Panc1 (cell line): ENCODE measurements at regions not wholly inside any gene's neighbourhood (a gene's known extent, or its start where the extent isn't known, plus 50 kb on each side); places are given as distances from the start of the nearest gene placed in this dataset.

Source experiments
- ATAC-seq: fragments of 200-7000 bp; cut with Tn5 transposase; 2 replicates; pipeline ENCODE4 v1.9.1; 2020; ENCODE audit warnings: mild to moderate bottlenecking, moderate library complexity
- BruUV-seq: library from RNA; stranded (reverse); fragments of 400-500 nt; replicated peaks from 2 replicates; lab custom pipeline; 2021; lab: Mats Ljungman, UMichigan
- CTCF ChIA-PET: fragments of 300-600 bp; sonication (Branson Sonifier 250); formaldehyde crosslinking; loops from one replicate; lab custom pipeline; 2022; ENCODE audit warnings: antibody characterized with exemption; lab: Charles Lee
- POLR2A ChIA-PET: fragments of 300-600 bp; sonication (Branson Sonifier 250); formaldehyde crosslinking; loops from one replicate; lab custom pipeline; 2022; ENCODE audit warnings: antibody characterized with exemption; lab: Charles Lee
- DNase-seq: peaks from one replicate; pipeline ENCODE4 v3.0.0-alpha.2; 2010; ENCODE audit warnings: low read depth, low spot score
- H3K27ac ChIP-seq: 2 replicates; pipeline ENCODE4 v1.5.1; 2011; ENCODE audit warnings: mild to moderate bottlenecking, low read length, inconsistent platforms
- H3K27me3 ChIP-seq: fragments of 200-500 bp; sonication (Bioruptor generic); 2 replicates; pipeline ENCODE4 v1.6.0; 2014; ENCODE audit warnings: low read length, inconsistent platforms; ENCODE audit not compliant: control insufficient read depth, insufficient read depth
- H3K36me3 ChIP-seq: fragments of 200-500 bp; sonication (Bioruptor generic); 2 replicates; pipeline ENCODE4 v1.5.1; 2014; ENCODE audit warnings: inconsistent platforms, mild to moderate bottlenecking, low read length, moderate library complexity; ENCODE audit not compliant: control insufficient read depth, insufficient read depth
- H3K4me1 ChIP-seq: 2 replicates; pipeline ENCODE4 v1.5.1; 2011; ENCODE audit warnings: inconsistent platforms, mild to moderate bottlenecking, low read length, moderate library complexity; ENCODE audit not compliant: control insufficient read depth, insufficient read depth
- H3K4me3 ChIP-seq, 2 experiments: 2 replicates each; pipeline ENCODE4 v1.5.1; 2011 to 2012; ENCODE audit warnings: low read depth in 2 of 2, low read length in 2 of 2, mild to moderate bottlenecking in 2 of 2, inconsistent platforms in 1 of 2, moderate library complexity in 1 of 2
- H3K9me3 ChIP-seq: fragments of 200-500 bp; sonication (Bioruptor generic); 2 replicates; pipeline ENCODE4 v1.5.1; 2014; ENCODE audit warnings: low read depth, mild to moderate bottlenecking, inconsistent platforms, low read length, moderate library complexity; ENCODE audit not compliant: control insufficient read depth, insufficient read depth
- POLR2AphosphoS5 ChIP-seq: IDR thresholded peaks from 2 replicates; pipeline ENCODE4 v1.6.1; 2012; ENCODE audit warnings: mild to moderate bottlenecking, low read depth, low read length, moderate library complexity
- SIN3A ChIP-seq: IDR thresholded peaks from 2 replicates; pipeline ENCODE4 v1.6.1; 2012; ENCODE audit warnings: low read depth, mild to moderate bottlenecking, low read length, moderate library complexity, borderline replicate concordance; ENCODE audit not compliant: insufficient read depth
- TCF7L2 ChIP-seq: IDR thresholded peaks from 2 replicates; pipeline ENCODE4 v1.6.1; 2011; ENCODE audit warnings: mild to moderate bottlenecking, low read depth, low read length, inconsistent platforms
- in situ Hi-C: cut with HindIII; loops from 2 replicates; pipeline ENCODE4 v1.10.0; 2016; ENCODE audit warnings: low sequenced_read_pairs, low pct_unique_long_range_greater_than_20kb
- intact Hi-C: fragments of 100-400 bp; cut with micrococcal nuclease; formaldehyde crosslinking; loops from one replicate; pipeline ENCODE4 v1.10.0; 2022; ENCODE audit not compliant: unreplicated experiment
- TF ChIP-seq, protein P1 (sequence below): fragments of 450-650 bp; IDR thresholded peaks from 2 replicates; pipeline ENCODE4 v1.5.1; 2017; ENCODE audit warnings: mild to moderate bottlenecking
- TF ChIP-seq, protein P2 (sequence below), 2 experiments: IDR thresholded peaks; 2 replicates each; pipeline ENCODE4 v1.6.1; 2011 to 2012; ENCODE audit warnings: low read depth in 2 of 2, control low read depth in 1 of 2, low read length in 1 of 2, mild to moderate bottlenecking in 1 of 2, moderate library complexity in 1 of 2; ENCODE audit not compliant: insufficient read depth in 1 of 2

DNA sequence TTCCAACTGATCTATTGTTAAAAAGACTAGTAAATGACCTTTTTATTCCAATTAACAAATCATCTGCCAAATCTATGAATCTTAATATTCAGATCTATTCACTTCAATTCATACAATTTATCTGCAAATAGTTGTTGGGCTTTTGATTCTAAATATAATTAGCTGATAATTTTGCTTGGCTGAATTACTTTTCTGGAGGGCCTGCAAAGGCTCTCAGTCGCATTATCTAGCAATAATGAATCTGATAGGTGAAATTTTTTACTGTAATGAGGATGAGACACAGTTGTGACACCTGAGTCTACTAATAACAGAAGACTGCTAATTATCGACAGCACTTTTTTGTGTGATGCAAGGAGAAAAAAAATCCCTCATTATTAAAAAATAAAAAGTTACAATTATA lies 565.1 kb downstream of the ZEB2 start:
- no peaks in the 10 kb centered on the region for H3K9me3 ChIP-seq
- no TSS peak for BruUV-seq
- intact Hi-C loops = no loop called here
- no peak overlapping the region for H3K27ac ChIP-seq
- in situ Hi-C loops = no loop called here
- ChIA-PET CTCF (no interaction called here), POLR2A (no interaction called here)
- H3K4me1 ChIP-seq = no peaks in the 10 kb centered on the region
- no peak overlapping the region for H3K4me3 ChIP-seq
- no peaks in the 10 kb centered on the region for H3K36me3 ChIP-seq
- TF ChIP-seq, protein P1, sequence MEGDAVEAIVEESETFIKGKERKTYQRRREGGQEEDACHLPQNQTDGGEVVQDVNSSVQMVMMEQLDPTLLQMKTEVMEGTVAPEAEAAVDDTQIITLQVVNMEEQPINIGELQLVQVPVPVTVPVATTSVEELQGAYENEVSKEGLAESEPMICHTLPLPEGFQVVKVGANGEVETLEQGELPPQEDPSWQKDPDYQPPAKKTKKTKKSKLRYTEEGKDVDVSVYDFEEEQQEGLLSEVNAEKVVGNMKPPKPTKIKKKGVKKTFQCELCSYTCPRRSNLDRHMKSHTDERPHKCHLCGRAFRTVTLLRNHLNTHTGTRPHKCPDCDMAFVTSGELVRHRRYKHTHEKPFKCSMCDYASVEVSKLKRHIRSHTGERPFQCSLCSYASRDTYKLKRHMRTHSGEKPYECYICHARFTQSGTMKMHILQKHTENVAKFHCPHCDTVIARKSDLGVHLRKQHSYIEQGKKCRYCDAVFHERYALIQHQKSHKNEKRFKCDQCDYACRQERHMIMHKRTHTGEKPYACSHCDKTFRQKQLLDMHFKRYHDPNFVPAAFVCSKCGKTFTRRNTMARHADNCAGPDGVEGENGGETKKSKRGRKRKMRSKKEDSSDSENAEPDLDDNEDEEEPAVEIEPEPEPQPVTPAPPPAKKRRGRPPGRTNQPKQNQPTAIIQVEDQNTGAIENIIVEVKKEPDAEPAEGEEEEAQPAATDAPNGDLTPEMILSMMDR = no peak
- TF ChIP-seq TCF7L2 (no peak), POLR2AphosphoS5 (no peak), SIN3A (no peak)
- TF ChIP-seq, protein P2, sequence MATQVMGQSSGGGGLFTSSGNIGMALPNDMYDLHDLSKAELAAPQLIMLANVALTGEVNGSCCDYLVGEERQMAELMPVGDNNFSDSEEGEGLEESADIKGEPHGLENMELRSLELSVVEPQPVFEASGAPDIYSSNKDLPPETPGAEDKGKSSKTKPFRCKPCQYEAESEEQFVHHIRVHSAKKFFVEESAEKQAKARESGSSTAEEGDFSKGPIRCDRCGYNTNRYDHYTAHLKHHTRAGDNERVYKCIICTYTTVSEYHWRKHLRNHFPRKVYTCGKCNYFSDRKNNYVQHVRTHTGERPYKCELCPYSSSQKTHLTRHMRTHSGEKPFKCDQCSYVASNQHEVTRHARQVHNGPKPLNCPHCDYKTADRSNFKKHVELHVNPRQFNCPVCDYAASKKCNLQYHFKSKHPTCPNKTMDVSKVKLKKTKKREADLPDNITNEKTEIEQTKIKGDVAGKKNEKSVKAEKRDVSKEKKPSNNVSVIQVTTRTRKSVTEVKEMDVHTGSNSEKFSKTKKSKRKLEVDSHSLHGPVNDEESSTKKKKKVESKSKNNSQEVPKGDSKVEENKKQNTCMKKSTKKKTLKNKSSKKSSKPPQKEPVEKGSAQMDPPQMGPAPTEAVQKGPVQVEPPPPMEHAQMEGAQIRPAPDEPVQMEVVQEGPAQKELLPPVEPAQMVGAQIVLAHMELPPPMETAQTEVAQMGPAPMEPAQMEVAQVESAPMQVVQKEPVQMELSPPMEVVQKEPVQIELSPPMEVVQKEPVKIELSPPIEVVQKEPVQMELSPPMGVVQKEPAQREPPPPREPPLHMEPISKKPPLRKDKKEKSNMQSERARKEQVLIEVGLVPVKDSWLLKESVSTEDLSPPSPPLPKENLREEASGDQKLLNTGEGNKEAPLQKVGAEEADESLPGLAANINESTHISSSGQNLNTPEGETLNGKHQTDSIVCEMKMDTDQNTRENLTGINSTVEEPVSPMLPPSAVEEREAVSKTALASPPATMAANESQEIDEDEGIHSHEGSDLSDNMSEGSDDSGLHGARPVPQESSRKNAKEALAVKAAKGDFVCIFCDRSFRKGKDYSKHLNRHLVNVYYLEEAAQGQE (IDR thresholded peaks at IDR 0.05; ENCODE audit: insufficient read depth in 1 of 2, low read depth in 2 of 2, low read length in 1 of 2) = no peak
- no peak for DNase-seq
- no peak for ATAC-seq
- no peaks in the 10 kb centered on the region for H3K27me3 ChIP-seq

DNA sequence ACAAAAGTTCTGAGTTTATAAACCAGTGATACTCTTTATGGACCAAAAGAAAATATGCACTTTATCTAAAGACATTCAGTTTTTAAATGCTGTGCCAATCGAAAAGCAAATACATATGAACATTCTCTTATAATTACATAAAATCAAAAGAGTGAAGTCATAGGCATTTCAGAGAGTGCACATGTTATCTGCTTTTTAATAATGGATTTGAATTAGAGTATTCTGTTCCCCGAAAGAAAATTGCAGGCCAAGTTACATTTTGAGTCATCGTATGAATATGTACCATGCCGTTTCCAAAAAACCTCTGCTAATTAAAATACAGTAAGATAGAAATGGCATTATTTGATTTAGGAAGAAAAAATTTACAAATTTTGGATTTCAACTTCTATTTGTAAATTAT lies 565.7 kb downstream of the ZEB2 start:
- intact Hi-C loops (no loop called here), in situ Hi-C loops (no loop called here)
- POLR2A ChIA-PET = no interaction called here
- CTCF ChIA-PET = no interaction called here
- Histone ChIP-seq H3K4me3 (no peak overlapping the region), H3K27ac (no peak overlapping the region), H3K4me1 (no peaks in the 10 kb centered on the region), H3K9me3 (no peaks in the 10 kb centered on the region), H3K27me3 (no peaks in the 10 kb centered on the region), H3K36me3 (no peaks in the 10 kb centered on the region)
- no peak for ATAC-seq
- no TSS peak for BruUV-seq
- TF ChIP-seq TCF7L2 (no peak), POLR2AphosphoS5 (no peak)
- TF ChIP-seq, protein P2 (IDR thresholded peaks at IDR 0.05; ENCODE audit: insufficient read depth in 1 of 2, low read depth in 2 of 2, low read length in 1 of 2) = no peak
- TF ChIP-seq, protein P1 = no peak
- DNase-seq = no peak
